GM15510 (cell line): ENCODE measurements at regions not wholly inside any gene's neighbourhood (a gene's known extent, or its start where the extent isn't known, plus 50 kb on each side); places are given as distances from the start of the nearest gene placed in this dataset.

ENCODE experiments used
- POLR2A ChIP-seq: IDR thresholded peaks from 3 replicates; pipeline ENCODE4 v1.6.1; 2011; ENCODE audit warnings: borderline replicate concordance; ENCODE audit not compliant: insufficient read length; ENCODE audit errors: extremely low read depth

DNA sequence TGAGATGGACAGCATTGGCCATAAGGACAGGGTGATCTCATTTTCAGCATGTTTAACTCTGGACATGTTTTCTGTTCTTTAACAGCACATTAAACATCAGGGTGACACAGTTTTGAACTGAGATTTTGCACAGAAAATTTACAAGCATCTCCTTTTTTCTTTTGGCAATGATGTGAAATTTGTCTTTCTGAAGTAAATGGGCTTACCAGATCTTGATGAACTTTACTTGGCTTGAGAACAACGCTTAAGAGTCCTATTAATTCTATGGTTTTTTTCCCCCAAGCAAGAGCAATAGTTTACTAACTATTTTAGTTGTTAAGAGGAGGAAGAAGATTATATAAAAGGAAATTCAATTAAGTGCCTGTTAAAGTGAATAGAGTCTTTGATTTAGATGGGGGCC lies 491.0 kb downstream of the SNAPC1 start:
- TF ChIP-seq POLR2A: no peak

DNA sequence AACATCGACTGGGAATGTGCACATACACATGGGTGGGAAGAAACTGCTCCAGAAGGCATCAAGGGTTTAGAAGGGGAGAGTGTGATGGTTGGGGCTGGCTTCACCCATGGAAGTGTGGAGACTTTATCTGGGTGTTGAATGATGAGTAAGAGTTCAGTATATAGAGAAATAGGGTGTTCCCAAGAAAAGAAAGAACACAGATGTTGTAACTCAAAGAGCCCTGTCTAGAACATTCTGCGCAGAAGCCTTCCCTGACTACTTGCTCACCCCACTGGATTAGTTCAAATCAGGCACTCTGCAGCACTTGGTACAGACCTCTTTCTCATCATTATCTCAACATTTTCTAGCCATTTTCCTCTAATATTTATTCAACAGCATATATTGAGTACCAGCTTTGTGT lies 491.7 kb downstream of the SNAPC1 start:
- no peak for TF ChIP-seq POLR2A

DNA sequence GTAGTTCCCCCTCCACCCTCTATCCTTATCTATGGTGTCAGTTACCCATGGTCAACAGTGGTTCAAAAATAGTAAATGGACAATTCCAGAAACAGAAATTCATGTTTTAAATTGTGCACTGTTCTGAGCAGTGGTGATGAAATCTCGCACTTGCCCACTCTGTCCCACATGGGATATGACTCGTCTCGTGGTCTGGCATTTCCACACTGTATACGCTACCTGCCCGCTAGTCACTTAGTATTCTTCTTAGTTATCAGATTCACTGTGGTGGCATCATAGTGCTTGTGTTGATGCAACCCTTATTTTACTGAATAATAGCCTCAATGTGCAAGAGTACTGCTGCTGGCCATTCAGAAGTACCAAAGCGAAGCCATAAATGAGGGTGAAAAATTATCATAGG lies 507.0 kb downstream of the SNAPC1 start:
- no peak for TF ChIP-seq POLR2A

DNA sequence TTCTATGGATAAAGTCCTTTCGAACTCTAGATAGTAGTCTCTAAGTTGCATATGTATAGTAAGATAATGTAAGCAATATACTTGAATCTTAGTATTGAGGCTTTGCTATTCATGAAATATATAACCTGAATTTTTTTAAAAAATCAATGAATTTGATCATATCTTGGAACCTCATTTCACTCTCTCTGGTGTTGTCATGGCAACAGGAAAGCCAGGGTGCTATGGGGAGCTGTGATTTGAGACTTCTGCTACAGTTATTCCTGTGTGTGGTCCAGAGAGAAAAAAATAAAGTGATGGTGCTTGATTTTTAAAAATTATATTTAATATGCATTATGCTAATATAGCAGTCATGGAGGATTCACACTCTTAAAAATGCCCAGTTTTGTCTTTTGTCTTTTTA lies 508.0 kb downstream of the SNAPC1 start:
- no peak for TF ChIP-seq POLR2A

DNA sequence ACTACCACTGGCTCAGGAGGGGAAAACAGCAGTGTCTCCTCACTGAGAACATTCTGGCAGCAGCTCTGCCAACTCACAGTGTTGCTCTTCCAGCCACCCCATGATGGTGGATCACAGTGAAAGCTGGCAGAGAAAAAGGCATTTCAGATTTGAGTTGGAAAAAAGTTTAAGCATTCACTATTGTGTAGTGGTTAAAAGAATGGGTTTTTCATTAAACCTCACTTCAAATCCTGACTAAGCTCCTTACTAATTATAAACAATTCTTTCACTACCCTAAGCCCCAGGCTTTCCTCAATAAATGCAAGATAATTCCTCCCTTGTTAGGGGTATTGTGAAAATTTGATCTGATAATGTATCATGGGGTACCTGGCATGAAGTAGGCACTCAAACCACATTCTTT lies 518.1 kb downstream of the SNAPC1 start:
- TF ChIP-seq POLR2A: no peak

DNA sequence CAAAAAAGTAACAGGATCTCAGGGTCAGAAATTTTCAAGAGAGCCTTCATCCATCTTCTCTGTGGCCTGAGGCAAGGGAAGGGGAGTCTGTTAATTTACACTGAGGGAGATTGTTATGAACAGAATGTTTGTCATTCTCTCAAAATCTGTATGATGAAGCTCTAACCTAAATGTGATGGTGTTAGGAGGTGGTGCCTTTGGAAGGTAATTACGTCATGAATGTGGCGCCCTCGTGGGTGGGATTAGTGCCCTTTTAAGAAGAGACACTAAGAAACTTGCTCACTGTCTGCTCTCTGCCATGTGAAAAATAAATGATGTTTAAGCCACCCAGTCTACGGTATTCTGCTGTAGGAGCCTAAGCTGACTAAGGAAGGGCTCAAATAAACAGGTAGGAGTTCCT lies 521.6 kb downstream of the SNAPC1 start:
- TF ChIP-seq POLR2A: no peak

DNA sequence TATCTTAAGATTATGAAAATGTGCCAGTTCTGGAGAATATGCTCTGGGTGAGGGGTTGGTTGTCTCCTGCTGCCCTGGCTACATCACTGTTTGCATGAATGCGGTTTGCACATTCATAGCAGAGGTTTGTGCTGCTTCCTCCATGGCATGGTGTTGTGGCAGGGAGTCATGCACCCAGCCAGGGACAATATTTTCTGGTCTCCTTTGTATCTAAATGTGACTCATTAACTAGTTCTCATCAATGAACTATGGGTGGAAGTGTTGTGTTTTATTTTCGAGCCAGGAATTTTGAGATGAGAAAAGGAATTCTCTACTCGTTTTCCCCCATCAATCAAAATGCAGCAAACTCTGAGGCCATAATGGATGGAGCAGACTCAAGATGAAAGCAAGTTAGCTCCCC lies 527.3 kb downstream of the SNAPC1 start:
- TF ChIP-seq POLR2A: no peak

DNA sequence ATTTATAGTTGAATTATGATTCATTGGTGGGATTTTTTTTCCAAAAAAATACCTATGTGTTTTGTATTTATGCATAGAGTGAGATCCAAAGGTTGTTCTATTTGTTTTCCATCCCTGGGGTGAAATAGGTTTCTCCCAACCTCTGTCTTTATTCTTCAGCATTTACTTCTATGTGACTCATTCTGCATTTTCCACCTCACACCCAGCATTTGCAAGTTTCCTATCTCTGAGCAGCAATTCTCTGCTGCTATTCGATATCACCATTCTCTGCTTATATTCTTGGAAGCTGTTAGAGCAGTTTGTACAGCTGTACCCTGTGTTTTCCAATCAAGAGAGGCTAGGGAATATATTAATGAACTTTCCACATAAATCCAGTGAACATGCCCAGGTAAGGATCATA lies 538.9 kb downstream of the SNAPC1 start:
- TF ChIP-seq POLR2A: no peak

DNA sequence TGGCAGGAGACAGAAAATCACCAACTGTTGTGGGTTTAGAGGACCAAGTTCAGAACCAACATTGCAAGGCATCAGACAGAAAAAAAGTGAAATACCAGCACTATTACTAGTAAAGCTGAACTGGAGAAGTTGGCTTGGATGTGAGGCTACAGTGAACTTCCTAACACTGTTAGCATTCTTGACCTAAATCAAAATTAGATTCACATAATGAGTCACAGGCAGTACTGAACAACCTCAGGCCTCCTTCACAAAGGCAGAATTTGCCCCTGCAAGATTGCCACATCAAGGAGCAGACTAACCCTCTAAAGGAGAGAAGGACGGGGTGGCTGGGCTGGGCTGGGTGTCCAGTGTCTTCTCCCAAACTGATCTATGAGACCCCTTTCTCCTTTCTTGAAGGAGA lies 539.7 kb downstream of the SNAPC1 start:
- no peak for TF ChIP-seq POLR2A

DNA sequence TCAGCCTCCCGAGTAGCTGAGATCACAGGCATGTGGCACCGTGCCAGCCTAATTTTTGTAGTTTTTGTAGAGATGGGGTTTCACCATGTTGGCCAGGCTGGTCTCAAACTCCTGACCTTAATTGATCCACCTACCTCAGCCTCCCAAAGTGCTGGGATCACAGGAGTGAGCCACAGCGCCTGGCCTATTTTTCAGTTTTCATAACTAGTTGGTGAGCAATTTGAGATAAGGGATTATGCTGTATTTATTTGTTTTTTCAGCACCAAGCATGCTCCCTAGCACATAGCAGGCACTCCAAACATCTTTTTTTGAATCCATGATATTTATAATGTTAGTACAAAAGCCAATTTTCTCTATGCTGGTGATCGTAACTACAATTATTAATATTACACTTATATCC lies 541.2 kb downstream of the SNAPC1 start:
- no peak for TF ChIP-seq POLR2A

DNA sequence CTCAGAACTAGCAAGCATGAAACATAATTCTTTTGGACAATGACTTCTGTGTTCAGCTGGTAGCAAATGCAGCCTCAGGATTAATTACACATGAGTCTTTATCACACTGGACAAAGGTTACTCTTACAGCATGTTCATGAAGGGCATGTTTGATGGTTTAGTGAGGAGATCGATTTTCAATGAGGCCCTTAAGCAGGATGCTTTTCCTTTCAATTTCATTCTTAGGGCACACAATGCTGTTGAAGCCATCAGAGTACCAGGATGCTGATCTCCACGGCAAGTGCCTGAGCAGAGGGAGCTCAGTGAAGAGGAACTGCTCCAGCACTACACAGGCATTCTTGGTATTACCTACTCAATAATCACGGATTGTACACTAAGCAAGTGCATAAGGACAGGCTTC lies 542.0 kb downstream of the SNAPC1 start:
- no peak for TF ChIP-seq POLR2A

DNA sequence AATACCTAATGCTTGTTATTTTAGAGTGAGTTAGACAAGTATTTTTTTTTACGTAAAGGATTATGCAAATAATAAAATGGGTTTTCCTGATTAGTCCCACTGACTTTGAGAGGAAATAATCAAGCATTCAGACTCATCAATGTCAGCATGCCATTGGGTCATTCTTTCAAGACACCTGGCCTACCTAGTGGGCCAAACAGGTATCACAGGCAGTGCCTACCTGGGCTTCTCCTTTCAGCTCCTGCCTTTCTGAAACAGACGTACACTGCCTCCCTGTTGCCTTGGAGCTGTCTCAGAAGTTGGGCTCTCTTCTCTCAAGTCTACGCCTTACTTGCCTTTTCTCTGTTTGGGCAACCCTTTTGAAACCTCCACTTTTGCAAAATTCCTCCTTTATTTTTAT lies 545.6 kb downstream of the SNAPC1 start:
- TF ChIP-seq POLR2A: no peak

DNA sequence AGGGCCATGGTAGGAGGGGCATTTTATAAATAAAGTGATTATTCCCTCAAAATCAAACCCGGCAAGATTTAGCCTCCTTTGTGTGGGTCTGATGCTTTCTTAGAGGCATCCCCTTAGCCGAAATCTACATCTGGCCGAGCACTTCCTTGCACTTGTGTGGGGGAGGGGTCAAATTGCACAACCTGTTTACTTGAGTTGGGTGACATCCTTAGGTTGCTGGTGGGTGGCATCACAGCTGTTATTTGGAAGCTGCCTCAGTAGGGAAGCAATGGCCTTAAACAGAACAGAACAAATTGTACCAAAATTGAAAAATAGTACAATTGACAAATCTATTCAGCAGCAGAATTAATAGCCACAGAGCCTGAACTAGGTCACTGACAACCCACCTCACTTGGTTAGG lies 546.1 kb downstream of the SNAPC1 start:
- no peak for TF ChIP-seq POLR2A

DNA sequence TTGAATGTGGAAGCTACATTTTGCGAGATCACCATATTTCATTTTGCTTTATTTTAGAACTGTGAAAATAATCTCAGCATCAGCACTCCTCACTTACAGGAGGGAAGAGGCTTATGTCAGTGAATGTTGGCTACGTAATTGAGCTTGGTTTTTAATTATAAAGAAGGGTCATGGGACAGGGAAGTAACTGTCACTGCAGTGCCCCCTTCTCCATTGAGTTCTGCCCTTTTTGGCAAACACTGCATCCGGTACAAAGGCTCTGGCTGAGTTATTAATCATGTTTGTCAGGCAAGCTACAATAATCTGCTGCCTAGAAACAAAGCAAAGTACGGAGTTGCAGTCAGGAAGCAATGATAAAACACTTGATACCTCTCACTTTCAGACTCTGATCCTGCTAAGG lies 546.7 kb downstream of the SNAPC1 start:
- no peak for TF ChIP-seq POLR2A

DNA sequence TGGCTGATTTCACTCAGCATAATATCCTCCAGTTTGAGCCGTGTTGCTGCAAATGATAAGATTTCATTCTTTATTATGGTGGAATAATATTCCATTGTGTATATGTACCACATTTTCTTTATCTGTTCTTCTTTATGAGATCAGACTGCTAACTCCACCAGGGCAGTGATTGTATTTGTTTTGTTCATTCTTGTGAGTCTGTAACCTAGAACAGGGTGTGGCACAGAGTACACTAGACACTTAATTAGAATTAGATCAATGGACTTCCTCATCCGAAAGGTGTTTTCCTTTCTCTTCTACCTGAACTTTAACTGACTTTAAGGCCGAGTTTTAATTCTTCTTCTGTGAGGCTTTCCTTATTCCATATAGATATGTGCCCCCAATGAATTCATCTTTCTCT lies 551.0 kb downstream of the SNAPC1 start:
- TF ChIP-seq POLR2A: no peak

DNA sequence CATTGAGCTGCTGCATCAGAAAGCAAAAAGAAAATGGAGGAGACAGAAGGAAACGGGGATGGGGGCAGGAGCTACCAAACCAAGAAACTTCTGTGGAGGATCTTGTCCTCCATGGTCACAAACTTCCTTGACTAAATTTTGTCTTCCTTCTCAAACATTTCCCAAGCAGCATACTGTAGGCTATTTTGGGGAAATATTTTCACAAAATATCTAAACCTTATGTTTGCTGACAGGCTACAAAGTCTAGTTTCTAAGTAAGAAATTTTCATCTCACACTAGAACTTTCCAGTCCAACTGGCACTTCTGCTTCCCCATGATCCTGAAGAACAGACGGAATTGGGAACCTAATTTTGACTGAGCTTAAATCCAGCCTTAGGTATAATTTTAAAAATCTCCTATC lies 552.0 kb downstream of the SNAPC1 start:
- no peak for TF ChIP-seq POLR2A

DNA sequence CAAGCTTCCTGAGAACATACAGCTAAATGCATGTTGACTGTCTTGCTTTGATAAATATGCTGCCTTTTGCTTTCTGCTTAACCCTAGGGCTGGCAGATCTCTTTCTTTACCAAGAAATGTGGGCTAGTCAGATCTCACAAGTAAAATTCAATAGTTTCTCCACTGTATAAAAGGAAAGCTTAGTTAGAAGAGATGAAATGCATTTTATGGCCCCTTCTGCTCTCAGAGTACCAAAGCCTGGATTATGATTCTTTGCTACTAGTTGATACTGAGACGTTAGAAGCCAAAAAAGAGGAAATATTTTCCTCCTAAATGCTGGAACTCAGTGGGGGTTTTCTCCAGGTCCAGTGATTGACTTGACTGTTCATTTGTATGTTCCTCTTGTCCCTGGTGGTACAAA lies 552.7 kb downstream of the SNAPC1 start:
- TF ChIP-seq POLR2A: no peak

DNA sequence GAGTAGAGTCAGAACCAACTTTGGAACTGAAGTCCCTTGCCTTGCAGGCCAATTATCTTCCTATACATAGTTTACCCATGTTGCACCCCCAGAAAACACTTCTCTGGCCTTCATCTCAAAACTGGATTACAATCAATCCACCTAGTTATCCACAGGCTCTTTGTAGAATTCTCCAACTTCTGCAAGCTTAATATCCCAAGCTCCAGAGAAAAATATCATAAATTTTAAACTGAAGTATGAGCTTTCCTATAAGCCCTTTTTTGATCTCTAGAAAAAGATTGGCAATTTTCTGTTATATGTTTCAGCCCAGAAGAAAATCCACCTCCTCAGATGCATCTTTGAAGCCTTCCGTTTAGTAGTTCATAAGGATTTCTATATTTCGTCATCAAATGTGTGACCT lies 553.4 kb downstream of the SNAPC1 start:
- TF ChIP-seq POLR2A: no peak

DNA sequence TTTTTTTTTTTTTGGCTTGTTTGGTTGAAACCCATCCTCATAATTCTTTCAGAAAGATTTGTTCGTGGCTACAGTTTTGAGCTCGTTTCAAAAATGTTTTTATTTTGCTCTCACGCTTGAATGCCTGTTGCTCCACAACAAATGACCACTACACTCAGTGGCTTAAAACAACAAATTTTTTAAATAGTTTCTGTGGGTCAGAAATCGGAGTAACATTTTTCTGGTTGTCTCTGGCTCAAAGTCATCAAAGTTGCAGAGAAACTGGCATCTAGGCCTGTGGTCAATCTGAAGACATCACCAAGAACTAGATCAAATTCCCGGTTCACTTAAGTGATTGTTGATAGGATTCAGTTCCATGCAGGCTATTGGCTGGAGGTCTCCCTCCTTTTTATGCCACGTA lies 560.0 kb downstream of the SNAPC1 start:
- no peak for TF ChIP-seq POLR2A

DNA sequence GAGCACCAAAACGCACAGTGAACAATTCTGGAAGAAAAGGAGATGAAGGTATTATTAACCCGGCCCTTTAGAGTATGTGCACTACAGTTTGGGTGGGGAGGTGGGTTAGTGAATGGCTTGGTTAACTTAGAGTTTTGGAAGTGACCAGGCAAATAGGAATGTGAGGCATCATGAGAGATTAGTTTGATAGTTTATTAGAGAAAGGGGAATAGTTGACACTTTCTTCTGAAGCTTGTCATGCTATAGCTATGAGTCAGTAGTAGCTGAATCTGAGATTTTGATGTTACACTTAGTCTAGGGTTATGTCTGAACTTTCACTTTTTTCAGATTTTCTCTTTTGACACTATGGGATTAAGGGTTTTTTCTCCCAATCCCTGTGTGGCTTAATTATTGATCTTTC lies 567.2 kb downstream of the SNAPC1 start:
- no peak for TF ChIP-seq POLR2A
